ENCODE measurements at regions not wholly inside any gene's neighbourhood (a gene's known extent, or its start where the extent isn't known, plus 50 kb on each side); places are given as distances from the start of the nearest gene placed in this dataset.

GRCh38 chr16:86669285-86669805 lies 91.0 kb downstream of the FOXL1 start:
- Histone ChIP-seq H3K9me3 (peaks cover 7% of the 10 kb centered on the region; the same call in 2 of the 3 replicates), H3K4me1 (peaks cover 17% of the 10 kb centered on the region), H3K27ac (peak overlapping the region; percentile 24 to 49; a peak in 3 of 6 replicates), H3K4me2 (no peak overlapping the region), H3K4me3 (no peak overlapping the region)
- no peak for TF ChIP-seq EHMT2 (IDR thresholded peaks at IDR 0.05; ENCODE audit: low read depth)
- TF ChIP-seq MAFK (IDR thresholded peaks at IDR 0.05; ENCODE audit: partially characterized antibody) = no peak
- CTCF ChIA-PET = no interaction called here
- DNase-seq (ENCODE audit: low read depth in 1 of 2, low spot score in 1 of 2) (no peak), FAIRE-seq (no peak), ATAC-seq (no peak)
- WGBS (ENCODE audit: missing lambda C conversion rate) = 94% methylated on average over 10 of the region's 10 CpGs
- POLR2A ChIA-PET = no interaction called here

- POLR2A ChIA-PET = no interaction called here
- no peak for FAIRE-seq
Observed at GRCh38 chr16:86669937-86670749, 91.8 kb downstream of the FOXL1 start.

GRCh38 chr16:86670750-86671234 lies 92.4 kb downstream of the FOXL1 start:
- H3K4me3 ChIP-seq = no peak overlapping the region
- H3K4me1 ChIP-seq = peaks cover 8% of the 10 kb centered on the region
- 93% methylated on average over 11 of the region's 11 CpGs for WGBS (ENCODE audit: missing lambda C conversion rate)
- ChIA-PET CTCF (no interaction called here), POLR2A (no interaction called here)
- peaks cover 5% of the 10 kb centered on the region; the same call in 2 of the 3 replicates for H3K9me3 ChIP-seq
- FAIRE-seq = no peak
- H3K27ac ChIP-seq = peak overlapping the region in 1 of 2 experiments; percentile 24; a peak in 1 of 6 replicates
- DNase-seq (ENCODE audit: low read depth in 1 of 2, low spot score in 1 of 2) = no peak
- no peak for TF ChIP-seq BCL3 (IDR thresholded peaks at IDR 0.05)
- no peak for TF ChIP-seq NR3C1 (IDR thresholded peaks at IDR 0.05)
- no peak for TF ChIP-seq USF2 (IDR thresholded peaks at IDR 0.05)
- TF ChIP-seq ZNF302 (CRISPR knock-in tag; IDR thresholded peaks at IDR 0.05) = no peak
- H3K4me2 ChIP-seq = no peak overlapping the region
- ATAC-seq = no peak

More at GRCh38 chr16:86669937-86670749, 91.8 kb downstream of the FOXL1 start:
- TF ChIP-seq NR3C1 (IDR thresholded peaks at IDR 0.05) (no peak), MYC (IDR thresholded peaks at IDR 0.05; ENCODE audit: borderline replicate concordance, low read length) (no peak), POLR2AphosphoS2 (conservative IDR thresholded peaks at IDR 0.05; ENCODE audit: low read length) (no peak), CTCF (IDR thresholded peaks at IDR 0.05) (no peak)
- ATAC-seq (no peak), DNase-seq (ENCODE audit: low read depth in 1 of 2, low spot score in 1 of 2) (no peak)
- CTCF ChIA-PET = no interaction called here
- 92% methylated on average over 26 of the region's 30 CpGs for WGBS (ENCODE audit: missing lambda C conversion rate)
- peak overlapping the region; percentile 24 to 49; a peak in 2 of 6 replicates for H3K27ac ChIP-seq
- H3K4me2 ChIP-seq = no peak overlapping the region
- H3K4me3 ChIP-seq = no peak overlapping the region
- peaks cover 12% of the 10 kb centered on the region for H3K4me1 ChIP-seq
- peaks cover 7% of the 10 kb centered on the region; the same call in 2 of the 3 replicates for H3K9me3 ChIP-seq

- no peak overlapping the region for H3K4me2 ChIP-seq
- WGBS (ENCODE audit: missing lambda C conversion rate) = 76% methylated on average over 15 of the region's 15 CpGs
- H3K4me3 ChIP-seq = no peak overlapping the region
- H3K27ac ChIP-seq = no peak overlapping the region
- FAIRE-seq (no peak), ATAC-seq (no peak), DNase-seq (ENCODE audit: low read depth in 1 of 2, low spot score in 1 of 2) (no peak)
- peaks cover 10% of the 10 kb centered on the region; the same call in 2 of the 3 replicates for H3K4me1 ChIP-seq
- TF ChIP-seq SMC3 (IDR thresholded peaks at IDR 0.05) (no peak), POLR2A (IDR thresholded peaks at IDR 0.05; ENCODE audit: low read length) (no peak), POLR2AphosphoS2 (conservative IDR thresholded peaks at IDR 0.05; ENCODE audit: low read length) (no peak), NPAS2 (CRISPR knock-in tag; IDR thresholded peaks at IDR 0.05; ENCODE audit: borderline replicate concordance) (no peak), HES2 (IDR thresholded peaks at IDR 0.05) (no peak), HOXA7 (CRISPR knock-in tag; IDR thresholded peaks at IDR 0.05) (no peak)
- CTCF ChIA-PET = no interaction called here
- POLR2A ChIA-PET = no interaction called here
- no peaks in the 10 kb centered on the region for H3K9me3 ChIP-seq
Observed at GRCh38 chr16:86671486-86672178, 93.3 kb downstream of the FOXL1 start.

Measured in A549 (cell line).